PFSK-1 (cell line): ENCODE measurements at regions not wholly inside any gene's neighbourhood (a gene's known extent, or its start where the extent isn't known, plus 50 kb on each side); places are given as distances from the start of the nearest gene placed in this dataset.

Experiments used
- FOXP2 ChIP-seq: optimal IDR thresholded peaks from 2 replicates; pipeline ENCODE3; 2011; ENCODE audit warnings: borderline replicate concordance, control low read depth, inconsistent platforms; ENCODE audit not compliant: insufficient read depth; ENCODE audit errors: extremely low read length, extremely low read depth
- POLR2AphosphoS5 ChIP-seq: IDR thresholded peaks from 2 replicates; pipeline ENCODE4 v1.6.1; 2012; ENCODE audit warnings: low read depth, mild to moderate bottlenecking, control low read depth, low read length, moderate library complexity
- SIN3A ChIP-seq: IDR thresholded peaks from 2 replicates; pipeline ENCODE4 v1.6.1; 2012; ENCODE audit warnings: mild to moderate bottlenecking, low read length, moderate library complexity, borderline replicate concordance; ENCODE audit not compliant: insufficient read depth
- TAF1 ChIP-seq: IDR thresholded peaks from 2 replicates; pipeline ENCODE4 v1.6.1; 2012; ENCODE audit warnings: low read length, control low read depth, borderline replicate concordance; ENCODE audit not compliant: insufficient read depth
- TF ChIP-seq, protein P1 (sequence below), 2 experiments: IDR thresholded peaks; 2 replicates each; pipeline versions ENCODE4 v1.6.1 to v1.8.0; 2011 to 2012; ENCODE audit warnings: low read depth in 2 of 2, low read length in 2 of 2, control low read depth in 1 of 2, inconsistent platforms in 1 of 2, mild to moderate bottlenecking in 1 of 2, moderate library complexity in 1 of 2; ENCODE audit not compliant: insufficient read depth in 1 of 2

DNA sequence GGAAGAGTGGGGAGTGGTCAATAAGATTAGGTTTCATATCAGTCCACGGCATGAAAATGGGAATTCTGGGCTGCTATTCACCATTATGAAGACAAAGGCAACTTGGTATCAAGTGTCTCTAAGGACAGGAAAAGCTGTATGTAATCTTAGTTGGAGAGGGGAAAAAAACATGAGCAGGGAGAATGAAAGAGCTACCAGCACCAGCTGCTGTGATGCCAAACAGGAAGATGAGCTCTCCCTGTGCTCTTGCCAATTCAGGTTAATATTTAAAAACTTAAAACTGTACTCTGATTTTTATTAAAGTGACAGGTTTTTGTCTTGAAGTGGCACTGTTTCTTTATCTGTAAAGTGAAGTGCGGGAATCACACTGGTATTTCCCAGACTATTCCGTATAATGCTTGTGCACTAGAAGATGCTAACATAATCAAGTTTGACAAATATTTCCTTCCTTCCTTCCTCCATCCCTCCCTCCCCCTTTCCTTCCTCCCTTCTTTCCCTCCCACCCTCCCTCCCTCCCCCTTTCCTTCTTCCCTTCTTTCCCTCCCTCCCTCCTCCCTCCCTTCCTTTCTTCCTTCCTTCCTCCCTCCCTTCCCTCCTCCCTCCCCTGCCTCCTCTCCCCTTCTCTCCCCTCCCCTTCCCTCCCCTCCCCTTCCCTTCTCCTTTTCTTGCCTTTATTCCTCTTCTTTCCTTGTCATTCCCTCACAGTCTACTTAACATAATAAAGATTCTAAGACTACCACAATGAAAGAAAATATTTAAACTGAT is 1383.0 kb upstream of the C9orf72 start:
- no peak for TF ChIP-seq POLR2AphosphoS5
- TF ChIP-seq, protein P1, sequence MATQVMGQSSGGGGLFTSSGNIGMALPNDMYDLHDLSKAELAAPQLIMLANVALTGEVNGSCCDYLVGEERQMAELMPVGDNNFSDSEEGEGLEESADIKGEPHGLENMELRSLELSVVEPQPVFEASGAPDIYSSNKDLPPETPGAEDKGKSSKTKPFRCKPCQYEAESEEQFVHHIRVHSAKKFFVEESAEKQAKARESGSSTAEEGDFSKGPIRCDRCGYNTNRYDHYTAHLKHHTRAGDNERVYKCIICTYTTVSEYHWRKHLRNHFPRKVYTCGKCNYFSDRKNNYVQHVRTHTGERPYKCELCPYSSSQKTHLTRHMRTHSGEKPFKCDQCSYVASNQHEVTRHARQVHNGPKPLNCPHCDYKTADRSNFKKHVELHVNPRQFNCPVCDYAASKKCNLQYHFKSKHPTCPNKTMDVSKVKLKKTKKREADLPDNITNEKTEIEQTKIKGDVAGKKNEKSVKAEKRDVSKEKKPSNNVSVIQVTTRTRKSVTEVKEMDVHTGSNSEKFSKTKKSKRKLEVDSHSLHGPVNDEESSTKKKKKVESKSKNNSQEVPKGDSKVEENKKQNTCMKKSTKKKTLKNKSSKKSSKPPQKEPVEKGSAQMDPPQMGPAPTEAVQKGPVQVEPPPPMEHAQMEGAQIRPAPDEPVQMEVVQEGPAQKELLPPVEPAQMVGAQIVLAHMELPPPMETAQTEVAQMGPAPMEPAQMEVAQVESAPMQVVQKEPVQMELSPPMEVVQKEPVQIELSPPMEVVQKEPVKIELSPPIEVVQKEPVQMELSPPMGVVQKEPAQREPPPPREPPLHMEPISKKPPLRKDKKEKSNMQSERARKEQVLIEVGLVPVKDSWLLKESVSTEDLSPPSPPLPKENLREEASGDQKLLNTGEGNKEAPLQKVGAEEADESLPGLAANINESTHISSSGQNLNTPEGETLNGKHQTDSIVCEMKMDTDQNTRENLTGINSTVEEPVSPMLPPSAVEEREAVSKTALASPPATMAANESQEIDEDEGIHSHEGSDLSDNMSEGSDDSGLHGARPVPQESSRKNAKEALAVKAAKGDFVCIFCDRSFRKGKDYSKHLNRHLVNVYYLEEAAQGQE (IDR thresholded peaks at IDR 0.05; ENCODE audit: insufficient read depth in 1 of 2, low read depth in 2 of 2, low read length in 2 of 2): no peak

DNA sequence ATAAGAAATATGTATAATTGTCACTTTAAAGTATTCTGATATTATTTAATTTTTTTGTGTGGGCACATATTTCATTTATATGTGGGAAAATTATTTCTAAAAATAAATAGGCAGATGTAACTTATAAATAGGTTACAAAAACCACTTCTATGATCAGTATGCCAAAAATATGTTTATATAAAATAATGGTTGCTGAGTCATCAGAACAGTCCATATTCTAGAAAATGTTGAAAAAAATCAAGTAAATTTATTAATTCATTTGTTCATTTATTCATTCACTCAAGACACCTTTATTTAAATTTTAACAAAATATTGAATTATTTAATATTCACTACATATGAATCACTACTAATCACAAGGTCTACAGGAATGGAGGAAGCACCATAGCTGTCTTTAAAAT is 1387.3 kb upstream of the C9orf72 start:
- TF ChIP-seq TAF1 (no peak), POLR2AphosphoS5 (no peak), SIN3A (no peak), FOXP2 (no peak)
- TF ChIP-seq, protein P1 (IDR thresholded peaks at IDR 0.05; ENCODE audit: insufficient read depth in 1 of 2, low read depth in 2 of 2, low read length in 2 of 2): no peak

DNA sequence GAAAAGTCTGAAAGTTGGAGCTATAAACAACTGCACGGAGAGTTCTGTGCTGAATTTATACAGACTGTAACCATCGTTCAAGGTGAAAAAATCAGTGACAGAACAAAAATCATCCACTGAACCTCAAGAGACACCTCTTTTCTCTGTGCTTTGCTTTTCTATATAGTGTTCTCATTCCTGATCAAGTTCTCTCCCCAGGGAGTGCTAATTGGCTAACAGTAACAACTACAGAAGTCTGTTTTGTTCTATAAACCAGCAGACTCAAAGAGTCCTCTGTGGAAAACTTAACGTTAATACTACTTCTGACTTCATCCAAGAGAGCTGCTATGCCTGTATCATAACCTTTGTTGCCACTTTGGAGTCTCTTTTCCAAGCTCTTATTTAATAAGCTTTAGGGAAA is 1388.3 kb upstream of the C9orf72 start:
- TF ChIP-seq SIN3A (no peak), POLR2AphosphoS5 (no peak), FOXP2 (no peak), TAF1 (no peak)
- TF ChIP-seq, protein P1 (IDR thresholded peaks at IDR 0.05; ENCODE audit: insufficient read depth in 1 of 2, low read depth in 2 of 2, low read length in 2 of 2): no peak

DNA sequence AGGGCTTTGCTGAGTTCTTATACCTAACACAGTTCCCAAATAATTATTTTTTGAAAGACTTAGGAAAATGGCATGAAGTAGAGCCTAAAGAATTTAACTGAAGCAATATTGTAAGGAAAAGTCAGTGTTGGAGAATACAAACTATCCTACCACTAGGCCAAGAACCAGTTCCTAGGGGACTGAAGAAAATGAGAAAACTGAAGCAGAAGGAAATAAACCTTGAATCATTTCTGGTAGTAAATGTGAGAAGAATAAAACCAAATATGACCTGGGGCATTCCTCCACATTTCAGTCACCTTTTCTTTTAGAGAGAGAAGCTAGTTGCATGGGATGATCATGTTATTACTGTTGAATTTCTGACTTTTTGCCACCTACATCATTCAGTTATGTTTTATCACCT is 1393.9 kb upstream of the C9orf72 start:
- no peak for TF ChIP-seq SIN3A
- TF ChIP-seq TAF1: no peak
- TF ChIP-seq POLR2AphosphoS5: no peak
- TF ChIP-seq, protein P1 (IDR thresholded peaks at IDR 0.05; ENCODE audit: insufficient read depth in 1 of 2, low read depth in 2 of 2, low read length in 2 of 2): no peak
- TF ChIP-seq FOXP2: no peak

GRCh38 chr9:28970241-28970654 is 1397.0 kb upstream of the C9orf72 start:
- TF ChIP-seq TAF1 (no peak), POLR2AphosphoS5 (no peak), SIN3A (no peak), FOXP2 (no peak)
- TF ChIP-seq, protein P1 (IDR thresholded peaks at IDR 0.05; ENCODE audit: insufficient read depth in 1 of 2, low read depth in 2 of 2, low read length in 2 of 2): no peak
